Neural progenitor cell (in vitro differentiated cells): ENCODE measurements at regions not wholly inside any gene's neighbourhood (a gene's known extent, or its start where the extent isn't known, plus 50 kb on each side); places are given as distances from the start of the nearest gene placed in this dataset.

Experiments used
- DNase-seq: peaks from one replicate; pipeline ENCODE4 v3.0.0-alpha.2; 2016; ENCODE audit warnings: low spot score
- H2AFZ ChIP-seq: fragments of 200-600 bp; sonication (generic); replicated peaks from 2 replicates; pipeline ENCODE4 v1.6.1; 2016; ENCODE audit warnings: antibody characterized with exemption
- H3F3A ChIP-seq: fragments of 200-600 bp; sonication (generic); 2 replicates; pipeline ENCODE4 v1.6.1; 2016; ENCODE audit warnings: antibody characterized with exemption, low read depth
- H3K27ac ChIP-seq: fragments of 200-600 bp; sonication (generic); 2 replicates; pipeline ENCODE4 v1.5.1; 2016; ENCODE audit warnings: mild to moderate bottlenecking
- H3K27me3 ChIP-seq: fragments of 200-600 bp; sonication (generic); 2 replicates; pipeline ENCODE4 v1.6.1; 2016; ENCODE audit warnings: mild to moderate bottlenecking, moderate library complexity
- H3K36me3 ChIP-seq: fragments of 200-600 bp; sonication (generic); 2 replicates; pipeline ENCODE4 v1.5.1; 2016
- H3K4me1 ChIP-seq: fragments of 200-600 bp; sonication (generic); 2 replicates; pipeline ENCODE4 v1.6.1; 2016; ENCODE audit warnings: mixed run types
- H3K4me2 ChIP-seq: fragments of 200-600 bp; sonication (generic); 2 replicates; pipeline ENCODE4 v1.6.1; 2016
- H3K4me3 ChIP-seq: fragments of 200-600 bp; sonication (generic); 2 replicates; pipeline ENCODE4 v1.5.1; 2016
- H3K79me2 ChIP-seq: fragments of 200-600 bp; sonication (generic); 2 replicates; pipeline ENCODE4 v1.6.1; 2016; ENCODE audit warnings: low read depth
- H3K9ac ChIP-seq: fragments of 200-600 bp; sonication (generic); 2 replicates; pipeline ENCODE4 v1.6.1; 2016
- H3K9me3 ChIP-seq: fragments of 200-600 bp; sonication (generic); 2 replicates; pipeline ENCODE4 v1.5.1; 2016; ENCODE audit warnings: low read depth
- H4K20me1 ChIP-seq: fragments of 200-600 bp; sonication (generic); 2 replicates; pipeline ENCODE4 v1.6.1; 2016; ENCODE audit warnings: low read depth
- H3K27ac Mint-ChIP-seq: 3 replicates; pipeline ENCODE4 v1.8.0; 2021; ENCODE audit warnings: mixed read lengths
- H3K27me3 Mint-ChIP-seq: 2 replicates; pipeline ENCODE4 v1.8.0; 2022; ENCODE audit warnings: low read depth, mild to moderate bottlenecking, inconsistent platforms, moderate library complexity, mixed read lengths; ENCODE audit not compliant: insufficient read depth
- H3K36me3 Mint-ChIP-seq: 3 replicates; pipeline ENCODE4 v1.8.0; 2021; ENCODE audit warnings: mixed read lengths
- H3K4me1 Mint-ChIP-seq: 3 replicates; pipeline ENCODE4 v1.8.0; 2021; ENCODE audit warnings: mixed read lengths
- H3K4me3 Mint-ChIP-seq: 3 replicates; pipeline ENCODE4 v1.8.0; 2021; ENCODE audit warnings: mild to moderate bottlenecking, moderate library complexity, mixed read lengths
- H3K9me3 Mint-ChIP-seq: 3 replicates; pipeline ENCODE4 v1.8.0; 2020; ENCODE audit warnings: mixed read lengths
- CTCF ChIP-seq: fragments of 200-600 bp; sonication (generic); IDR thresholded peaks from 2 replicates; pipeline ENCODE4 v1.5.1; 2017; ENCODE audit warnings: antibody characterized with exemption, mild to moderate bottlenecking
- EZH2 ChIP-seq: fragments of 200-600 bp; sonication (generic); IDR thresholded peaks from 2 replicates; pipeline ENCODE4 v1.6.1; 2017; ENCODE audit warnings: antibody characterized with exemption, mild to moderate bottlenecking, moderate library complexity
- EZH2phosphoT487 ChIP-seq: fragments of 200-600 bp; sonication (generic); IDR thresholded peaks from 2 replicates; pipeline ENCODE4 v1.6.1; 2017; ENCODE audit warnings: antibody characterized with exemption

DNA sequence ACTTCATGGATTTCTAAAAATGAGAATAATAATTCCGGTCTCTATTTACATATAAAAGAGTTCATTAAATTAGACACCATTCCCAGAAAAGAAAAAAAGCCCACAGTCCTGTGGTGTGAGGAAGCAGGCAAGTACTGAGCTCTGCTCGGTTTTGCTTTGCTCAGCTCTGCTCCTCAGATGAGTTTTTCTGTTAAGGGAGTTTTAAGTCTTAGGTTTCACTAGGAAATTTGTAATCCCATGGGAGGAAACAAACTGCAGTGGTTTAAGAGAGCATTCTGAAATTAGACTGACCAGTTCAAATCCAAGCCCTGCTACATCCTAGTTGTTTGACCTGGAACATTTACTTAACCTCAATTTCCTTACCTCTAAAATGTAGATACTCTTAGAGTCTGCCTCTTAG, 338.6 kb upstream of the MMADHC start:
- H3F3A ChIP-seq = no peaks in the 10 kb centered on the region
- H3K9me3 ChIP-seq = no peaks in the 10 kb centered on the region
- H3K9ac ChIP-seq = no peak overlapping the region
- no peak overlapping the region for H3K4me2 ChIP-seq
- H3K27ac Mint-ChIP-seq = no peak overlapping the region
- no peaks in the 10 kb centered on the region for H3K9me3 Mint-ChIP-seq
- no peak overlapping the region for H2AFZ ChIP-seq
- no peak for DNase-seq
- no peak for TF ChIP-seq CTCF
- no peak for TF ChIP-seq EZH2phosphoT487
- TF ChIP-seq EZH2 = no peak
- H3K27me3 Mint-ChIP-seq = no peaks in the 10 kb centered on the region
- no peak overlapping the region for H3K4me3 ChIP-seq
- no peaks in the 10 kb centered on the region for H3K36me3 ChIP-seq
- no peak overlapping the region for H3K4me3 Mint-ChIP-seq
- H3K27me3 ChIP-seq = no peaks in the 10 kb centered on the region
- no peaks in the 10 kb centered on the region for H3K36me3 Mint-ChIP-seq
- H4K20me1 ChIP-seq = no peaks in the 10 kb centered on the region
- no peaks in the 10 kb centered on the region for H3K79me2 ChIP-seq
- H3K27ac ChIP-seq = no peak overlapping the region
- no peaks in the 10 kb centered on the region for H3K4me1 ChIP-seq
- peaks cover 4% of the 10 kb centered on the region for H3K4me1 Mint-ChIP-seq

- TF ChIP-seq EZH2 (no peak), EZH2phosphoT487 (no peak), CTCF (no peak)
- Histone ChIP-seq H3K9me3 (peaks cover 6% of the 10 kb centered on the region), H2AFZ (no peak overlapping the region), H4K20me1 (no peaks in the 10 kb centered on the region), H3K27ac (no peak overlapping the region), H3K79me2 (no peaks in the 10 kb centered on the region), H3K9ac (no peak overlapping the region), H3K4me2 (no peak overlapping the region), H3K4me3 (no peak overlapping the region), H3K36me3 (peaks cover 4% of the 10 kb centered on the region), H3F3A (no peaks in the 10 kb centered on the region), H3K27me3 (no peaks in the 10 kb centered on the region), H3K4me1 (no peaks in the 10 kb centered on the region)
- Mint-ChIP-seq H3K9me3 (peaks cover 9% of the 10 kb centered on the region), H3K4me1 (peaks cover 4% of the 10 kb centered on the region), H3K4me3 (no peak overlapping the region), H3K27ac (no peak overlapping the region), H3K36me3 (peaks cover 3% of the 10 kb centered on the region), H3K27me3 (no peaks in the 10 kb centered on the region)
- DNase-seq = no peak
Observed at GRCh38 chr2:149924549-149925213, 337.1 kb upstream of the MMADHC start.

- no peak overlapping the region for H3K4me2 ChIP-seq
- H2AFZ ChIP-seq = no peak overlapping the region
- Mint-ChIP-seq H3K36me3 (peaks cover 4% of the 10 kb centered on the region), H3K27me3 (no peaks in the 10 kb centered on the region), H3K4me3 (no peak overlapping the region), H3K27ac (no peak overlapping the region), H3K4me1 (peaks cover 4% of the 10 kb centered on the region), H3K9me3 (peaks cover 9% of the 10 kb centered on the region)
- H3K27ac ChIP-seq = no peak overlapping the region
- peaks cover 6% of the 10 kb centered on the region for H3K9me3 ChIP-seq
- no peak for TF ChIP-seq CTCF
- no peak for TF ChIP-seq EZH2phosphoT487
- no peak for TF ChIP-seq EZH2
- no peaks in the 10 kb centered on the region for H3K79me2 ChIP-seq
- no peak for DNase-seq
- H3K36me3 ChIP-seq = peaks cover 4% of the 10 kb centered on the region
- H3K27me3 ChIP-seq = no peaks in the 10 kb centered on the region
- no peaks in the 10 kb centered on the region for H3K4me1 ChIP-seq
- no peak overlapping the region for H3K4me3 ChIP-seq
- no peaks in the 10 kb centered on the region for H3F3A ChIP-seq
- no peaks in the 10 kb centered on the region for H4K20me1 ChIP-seq
- no peak overlapping the region for H3K9ac ChIP-seq
Observed at GRCh38 chr2:149924028-149924427, 336.5 kb upstream of the MMADHC start.
